ENCODE measurements at regions not wholly inside any gene's neighbourhood (a gene's known extent, or its start where the extent isn't known, plus 50 kb on each side); places are given as distances from the start of the nearest gene placed in this dataset.
"Not testable (repeated sequence)": the region's sequence is repeated elsewhere in the genome, so short reads cannot be mapped to it uniquely, and the experiment has no call there.

GRCh38 chr1:184820956-184821355 lies 66.3 kb upstream of the EDEM3 start:
- no peak for DNase-seq (ENCODE audit: low read depth in 2 of 2, low spot score in 1 of 2)

DNA sequence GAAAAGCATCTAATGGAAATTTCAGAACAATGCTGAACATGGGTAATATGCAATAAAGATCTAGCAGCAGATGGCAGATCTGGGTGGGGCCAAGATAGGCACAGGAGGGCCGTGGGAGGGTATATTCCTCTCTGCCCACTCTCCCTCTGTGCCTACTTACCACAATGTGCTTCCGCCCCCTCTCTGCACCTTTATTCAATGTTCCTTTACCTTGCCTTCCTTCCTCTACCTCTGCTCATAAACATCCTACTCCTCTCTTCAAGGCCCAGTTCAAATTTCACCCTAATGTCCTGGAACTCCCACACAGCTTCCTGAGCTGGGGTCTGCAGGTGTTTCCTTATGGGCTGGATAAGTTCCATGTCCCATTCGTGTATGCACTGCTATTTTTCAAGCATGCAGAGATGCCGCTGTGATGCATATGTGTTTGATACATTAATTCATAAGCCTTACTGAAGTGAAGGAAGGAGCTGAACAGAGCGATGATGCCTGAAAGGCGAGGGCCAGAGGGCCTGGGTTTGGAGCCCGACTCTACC lies 65.6 kb upstream of the EDEM3 start:
- no peak for DNase-seq (ENCODE audit: low read depth in 2 of 2, low spot score in 1 of 2)

- DNase-seq (ENCODE audit: low read depth in 2 of 2, low spot score in 1 of 2) = no peak
Measured at GRCh38 chr1:184818646-184819045, 64.0 kb upstream of the EDEM3 start.

DNA sequence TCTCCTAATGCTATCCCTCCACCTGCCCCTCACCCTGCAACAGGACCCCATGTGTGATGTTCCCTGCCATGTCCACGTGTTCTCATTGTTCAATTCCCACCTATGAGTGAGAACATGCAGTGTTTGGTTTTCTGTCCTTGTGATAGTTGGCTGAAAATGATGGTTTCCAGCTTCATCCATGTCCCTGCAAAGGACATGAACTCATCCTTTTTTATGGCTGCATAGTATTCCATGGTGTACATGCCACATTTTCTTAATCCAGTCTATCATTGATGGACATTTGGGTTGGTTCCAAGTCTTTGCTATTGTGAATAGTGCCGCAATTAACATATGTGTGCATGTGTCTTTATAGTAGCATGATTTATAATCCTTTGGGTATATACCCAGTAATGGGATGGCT lies 62.3 kb upstream of the EDEM3 start:
- not testable (repeated sequence) for DNase-seq (ENCODE audit: low read depth in 2 of 2, low spot score in 1 of 2)

DNA sequence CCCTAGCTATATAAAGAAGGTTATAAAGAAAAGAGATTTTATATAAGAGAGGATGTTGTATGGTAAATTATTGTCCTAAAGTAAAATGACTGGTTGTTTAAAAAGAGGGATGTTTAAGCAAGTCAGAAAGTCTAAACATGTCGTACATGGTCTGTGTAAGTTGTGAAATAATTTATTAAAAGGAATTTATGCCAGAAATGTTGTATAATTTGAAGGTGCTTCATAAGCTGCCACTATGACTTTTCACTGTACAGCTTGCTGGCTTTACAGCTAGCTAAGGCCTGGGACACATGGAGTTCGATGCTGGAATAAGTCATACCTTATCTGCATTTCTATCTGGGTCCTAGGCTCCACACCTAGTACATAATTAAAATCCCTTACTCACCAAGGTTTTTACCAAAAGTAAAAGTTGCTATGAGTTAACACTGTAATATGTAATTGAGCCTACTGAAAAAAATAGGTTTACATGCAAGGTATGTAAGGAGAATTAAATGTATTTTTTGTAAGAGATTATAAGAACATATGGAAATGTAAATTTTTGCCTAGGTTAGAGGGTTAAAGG lies 59.0 kb upstream of the EDEM3 start:
- DNase-seq (ENCODE audit: low read depth in 2 of 2, low spot score in 1 of 2) = no peak

DNA sequence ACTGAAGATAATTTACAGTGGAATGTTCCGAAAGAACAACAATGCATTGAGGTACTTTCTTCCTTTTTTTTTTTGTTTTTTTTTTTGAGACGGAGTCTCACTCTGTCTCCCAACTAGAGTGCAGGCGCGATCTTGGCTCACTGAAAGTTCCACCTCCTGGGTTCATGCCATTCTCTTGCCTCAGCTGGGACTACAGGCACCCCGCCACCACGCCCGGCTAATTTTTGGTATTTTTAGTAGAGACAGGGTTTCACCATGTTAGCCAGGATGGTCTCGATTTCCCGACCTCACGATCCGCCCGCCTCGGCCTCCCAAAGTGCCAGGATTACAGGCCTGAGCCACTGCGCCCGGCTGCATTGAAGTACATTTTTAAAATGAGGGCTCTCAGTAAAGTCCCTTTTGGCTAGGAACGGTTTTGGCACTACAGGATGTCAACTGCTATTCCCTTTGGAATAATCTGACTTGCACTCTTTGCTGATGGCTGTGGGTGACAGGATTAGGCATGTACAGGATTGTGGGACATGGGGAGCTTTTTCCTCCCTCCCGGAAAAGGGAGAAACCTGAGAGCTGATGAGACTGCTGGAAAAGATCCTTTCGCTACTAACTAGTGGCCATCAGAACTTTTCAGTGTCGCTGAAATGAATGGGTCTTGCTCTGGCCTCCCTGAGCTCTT lies 56.9 kb upstream of the EDEM3 start:
- no peak for DNase-seq (ENCODE audit: low read depth in 2 of 2, low spot score in 1 of 2)

- DNase-seq (ENCODE audit: low read depth in 2 of 2, low spot score in 1 of 2) = no peak
Measured at GRCh38 chr1:184810735-184811343, 56.2 kb upstream of the EDEM3 start.

- DNase-seq (ENCODE audit: low read depth in 2 of 2, low spot score in 1 of 2) = no peak
Measured at GRCh38 chr1:184806296-184806721, 51.7 kb upstream of the EDEM3 start.

DNA sequence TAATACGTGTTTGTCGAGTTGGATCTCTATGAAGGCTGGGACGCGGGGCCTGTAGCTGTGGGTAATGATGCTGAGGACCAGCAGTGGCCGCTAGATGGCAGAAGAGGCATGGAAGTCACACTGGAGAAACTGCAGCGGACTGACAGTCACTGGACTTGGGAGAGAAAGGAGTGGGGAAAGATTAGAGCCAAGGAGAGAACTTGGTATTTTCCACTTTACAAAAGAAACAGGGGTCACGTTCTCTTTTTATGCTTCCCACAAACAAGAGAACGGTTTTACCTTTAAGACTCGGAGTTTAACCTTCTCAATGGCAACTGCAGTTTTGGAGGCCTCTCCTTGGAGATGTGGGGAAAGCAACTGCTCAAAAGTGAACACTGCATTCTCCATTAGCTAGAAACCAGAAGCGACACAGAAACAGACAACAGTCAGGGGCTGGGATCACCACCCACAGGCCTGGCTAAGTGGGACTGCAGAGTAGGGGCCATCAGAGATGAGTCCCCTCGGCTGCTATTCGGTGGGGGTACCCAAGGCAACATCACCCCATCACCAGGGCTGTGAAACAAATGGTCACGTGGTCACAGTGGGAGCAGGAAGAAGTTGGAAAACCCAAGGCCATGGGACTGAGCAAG lies 51.1 kb upstream of the EDEM3 start:
- DNase-seq (ENCODE audit: low read depth in 2 of 2, low spot score in 1 of 2) = peak; percentile 56 to 76

Data from stimulated activated CD8-positive, alpha-beta memory T cell treated with anti-CD3 and anti-CD28 coated beads, Interleukin-4, amount 100 ng/mL, for 4 hours (primary cell).